WTC11 (cell line): ENCODE measurements at regions not wholly inside any gene's neighbourhood (a gene's known extent, or its start where the extent isn't known, plus 50 kb on each side); places are given as distances from the start of the nearest gene placed in this dataset.
A peak's percentile ranks its signal among the peaks of the same experiment; 100 is the strongest.

Experiments used
- ATAC-seq: fragments of 200-7000 bp; cut with Tn5 transposase; 2 replicates; pipeline ENCODE4 v1.10.0; 2021; ENCODE audit warnings: mild to moderate bottlenecking, moderate library complexity
- CTCF ChIA-PET: fragments of 300-600 bp; sonication (Branson Sonifier 250); formaldehyde crosslinking; loops from one replicate; lab custom pipeline; 2021; ENCODE audit warnings: antibody characterized with exemption; lab: Charles Lee
- POLR2A ChIA-PET: fragments of 350-600 bp; sonication (Branson Sonifier 250); formaldehyde crosslinking; loops from one replicate; lab custom pipeline; 2021; ENCODE audit warnings: antibody characterized with exemption; lab: Charles Lee
- DNase-seq: peaks from one replicate; pipeline ENCODE4 v3.0.0; 2021; ENCODE audit warnings: low spot score
- H3K27ac Mint-ChIP-seq: 2 replicates; pipeline ENCODE4 v1.8.0; 2021; ENCODE audit warnings: mixed read lengths
- H3K27me3 Mint-ChIP-seq: 2 replicates; pipeline ENCODE4 v1.8.0; 2021; ENCODE audit warnings: low read depth, mild to moderate bottlenecking, moderate library complexity, mixed read lengths
- H3K36me3 Mint-ChIP-seq: 2 replicates; pipeline ENCODE4 v1.8.0; 2021; ENCODE audit warnings: mixed read lengths
- H3K4me1 Mint-ChIP-seq: 2 replicates; pipeline ENCODE4 v1.8.0; 2022; ENCODE audit warnings: mixed read lengths
- H3K4me3 Mint-ChIP-seq: 2 replicates; pipeline ENCODE4 v1.8.0; 2021; ENCODE audit warnings: mild to moderate bottlenecking, moderate library complexity, mixed read lengths
- H3K9me3 Mint-ChIP-seq: 2 replicates; pipeline ENCODE4 v1.8.0; 2021; ENCODE audit warnings: mixed read lengths
- ATF3 ChIP-seq: sonication (generic); formaldehyde crosslinking; conservative IDR thresholded peaks from 2 replicates; pipeline ENCODE4 v1.8.1; 2022; ENCODE audit warnings: mild to moderate bottlenecking, missing genetic modification reagents
- CTCF ChIP-seq: fragments of 200-600 bp; IDR thresholded peaks from 2 replicates; pipeline ENCODE4 v1.8.0; 2022; ENCODE audit warnings: antibody characterized with exemption
- ESRRA ChIP-seq: sonication (generic); formaldehyde crosslinking; IDR thresholded peaks from 2 replicates; pipeline ENCODE4 v1.8.1; 2022; ENCODE audit warnings: mild to moderate bottlenecking, missing genetic modification reagents, borderline replicate concordance
- JUN ChIP-seq: sonication (generic); formaldehyde crosslinking; IDR thresholded peaks from 2 replicates; pipeline ENCODE4 v1.8.0; 2023; ENCODE audit warnings: mild to moderate bottlenecking, missing genetic modification reagents
- MXD4 ChIP-seq: fragments of 250-450 bp; sonication (Bioruptor Pico); IDR thresholded peaks from 2 replicates; pipeline ENCODE4 v1.8.0; 2021; ENCODE audit warnings: mild to moderate bottlenecking, moderate library complexity, borderline replicate concordance
- NFE2L1 ChIP-seq: sonication (generic); formaldehyde crosslinking; IDR thresholded peaks from 2 replicates; pipeline ENCODE4 v1.8.1; 2023; ENCODE audit warnings: missing genetic modification reagents
- NR2C2 ChIP-seq: sonication (generic); formaldehyde crosslinking; IDR thresholded peaks from 2 replicates; pipeline ENCODE4 v1.8.0; 2022; ENCODE audit warnings: mild to moderate bottlenecking, missing genetic modification reagents
- RORB ChIP-seq: fragments of 250-450 bp; sonication (Bioruptor Pico); IDR thresholded peaks from 2 replicates; pipeline ENCODE4 v1.9.0; 2021; ENCODE audit warnings: mild to moderate bottlenecking
- TCF7 ChIP-seq: sonication (generic); formaldehyde crosslinking; IDR thresholded peaks from 2 replicates; pipeline ENCODE4 v1.8.0; 2022; ENCODE audit warnings: mild to moderate bottlenecking, low read depth, missing genetic modification reagents, moderate library complexity
- TEAD1 ChIP-seq: sonication (generic); formaldehyde crosslinking; IDR thresholded peaks from 2 replicates; pipeline ENCODE4 v1.8.0; 2022; ENCODE audit warnings: mild to moderate bottlenecking, missing genetic modification reagents
- ZBTB21 ChIP-seq: sonication (generic); formaldehyde crosslinking; IDR thresholded peaks from 2 replicates; pipeline ENCODE4 v1.8.1; 2023; ENCODE audit warnings: mild to moderate bottlenecking, missing genetic modification reagents, borderline replicate concordance
- ZNF263 ChIP-seq: sonication (generic); formaldehyde crosslinking; IDR thresholded peaks from 2 replicates; pipeline ENCODE4 v1.8.1; 2022; ENCODE audit warnings: low read depth, mild to moderate bottlenecking, moderate library complexity, missing genetic modification reagents
- ZNF416 ChIP-seq: fragments of 250-450 bp; sonication (Bioruptor Pico); IDR thresholded peaks from 2 replicates; pipeline ENCODE4 v1.9.0; 2021; ENCODE audit warnings: mild to moderate bottlenecking, inconsistent platforms
- ZNF423 ChIP-seq: fragments of 250-450 bp; sonication (Bioruptor Pico); IDR thresholded peaks from 2 replicates; pipeline ENCODE4 v2.1.2; 2022; ENCODE audit warnings: mild to moderate bottlenecking, moderate library complexity
- ZNF532 ChIP-seq: fragments of 250-450 bp; sonication (Bioruptor Pico); IDR thresholded peaks from 2 replicates; pipeline ENCODE4 v1.9.0; 2021; ENCODE audit warnings: mild to moderate bottlenecking, borderline replicate concordance

- TF ChIP-seq ZNF263 (CRISPR knock-in tag) = no peak
- TF ChIP-seq ZNF416 = no peak
- TF ChIP-seq NFE2L1 (CRISPR knock-in tag) = no peak
- TF ChIP-seq ZNF423 (CRISPR knock-in tag) = no peak
- TF ChIP-seq CTCF = no peak
- no peak for TF ChIP-seq NR2C2 (CRISPR knock-in tag)
- TF ChIP-seq ESRRA = no peak
- no peak for TF ChIP-seq ZBTB21 (CRISPR knock-in tag)
- no peak for TF ChIP-seq RORB (CRISPR knock-in tag)
- TF ChIP-seq, all 79 proteins: peak for 0
- CTCF ChIA-PET = interaction anchor here (0.7 to 2.4 kb wide), 10 partner anchors 9 to 470 kb away, joined by 3 to 19 read pairs (median 5); no protein-coding TSS in a partner anchor
- POLR2A ChIA-PET = interaction anchor here (1.2 kb wide), 1 partner anchor 67 kb away, joined by 5 read pairs; no protein-coding TSS in a partner anchor
- H3K27me3 Mint-ChIP-seq = no peaks in the 10 kb centered on the region
- H3K4me3 Mint-ChIP-seq = peak overlapping the region; percentile 69
- ATAC-seq = no peak
- DNase-seq = no peak
- no peaks in the 10 kb centered on the region for H3K36me3 Mint-ChIP-seq
- H3K27ac Mint-ChIP-seq = peak overlapping the region; percentile 95
- no peaks in the 10 kb centered on the region for H3K9me3 Mint-ChIP-seq
- H3K4me1 Mint-ChIP-seq = peaks cover 47% of the 10 kb centered on the region
Measured at GRCh38 chr18:34592481-34592880, 117.6 kb upstream of the DTNA start.

DNA sequence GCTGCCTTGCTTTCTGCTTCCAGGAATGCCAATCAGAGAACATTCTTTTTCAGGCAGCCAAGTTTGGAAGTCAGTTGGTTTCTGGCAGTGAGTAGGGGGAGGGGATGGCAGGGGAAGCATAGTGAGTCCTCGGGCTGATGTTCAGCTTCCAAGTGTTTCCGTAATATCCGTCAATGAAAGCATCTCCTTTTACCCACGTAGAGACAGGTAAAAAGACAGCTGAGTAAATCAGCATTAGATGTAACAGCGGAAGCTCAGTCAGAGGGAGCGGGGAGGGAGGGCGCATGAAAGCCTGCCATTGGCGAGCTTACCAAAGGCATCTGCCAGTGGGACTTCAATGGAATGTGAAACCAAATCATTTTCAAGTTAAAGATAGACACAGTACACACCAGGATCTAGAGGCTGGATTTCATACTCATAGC lies 117.1 kb upstream of the DTNA start:
- H3K4me3 Mint-ChIP-seq = peak overlapping the region; percentile 69
- peak; percentile 43 for DNase-seq
- H3K27me3 Mint-ChIP-seq = no peaks in the 10 kb centered on the region
- H3K27ac Mint-ChIP-seq = peak overlapping the region; percentile 95
- H3K4me1 Mint-ChIP-seq = peaks cover 47% of the 10 kb centered on the region
- H3K36me3 Mint-ChIP-seq = no peaks in the 10 kb centered on the region; the same call in 1 of the 2 replicates
- peaks cover 1% of the 10 kb centered on the region; the same call in 1 of the 2 replicates for H3K9me3 Mint-ChIP-seq
- POLR2A ChIA-PET = interaction anchor here (1.2 kb wide), 1 partner anchor 67 kb away, joined by 5 read pairs; no protein-coding TSS in a partner anchor
- ATAC-seq = peak; percentile 87
- TF ChIP-seq ATF3 (CRISPR knock-in tag) (no peak), JUN (CRISPR knock-in tag) (no peak), TEAD1 (CRISPR knock-in tag) (no peak), MXD4 (CRISPR knock-in tag) (no peak)
- TF ChIP-seq, all 79 proteins: peak for 0
- CTCF ChIA-PET = interaction anchor here (0.7 to 2.4 kb wide), 10 partner anchors 9 to 470 kb away, joined by 3 to 19 read pairs (median 5); no protein-coding TSS in a partner anchor

- H3K27me3 Mint-ChIP-seq = no peaks in the 10 kb centered on the region
- H3K9me3 Mint-ChIP-seq = peaks cover 5% of the 10 kb centered on the region; the same call in 1 of the 2 replicates
- H3K4me3 Mint-ChIP-seq = no peak overlapping the region
- H3K36me3 Mint-ChIP-seq = no peaks in the 10 kb centered on the region; the same call in 1 of the 2 replicates
- DNase-seq = no peak
- TF ChIP-seq TCF7 (CRISPR knock-in tag) (no peak), ZNF532 (no peak)
- peaks cover 47% of the 10 kb centered on the region for H3K4me1 Mint-ChIP-seq
- ChIA-PET CTCF (interaction anchor here (0.7 to 2.4 kb wide), 6 partner anchors 46 to 242 kb away, joined by 3 to 19 read pairs (median 6); no protein-coding TSS in a partner anchor), POLR2A (no interaction called here)
- H3K27ac Mint-ChIP-seq = peak overlapping the region; percentile 46; the same call in 1 of the 2 replicates
- ATAC-seq = no peak
Measured at GRCh38 chr18:34594266-34594665, 115.8 kb upstream of the DTNA start.
